Suprapubic skin (tissue), 4 donors: ENCODE measurements at regions not wholly inside any gene's neighbourhood (a gene's known extent, or its start where the extent isn't known, plus 50 kb on each side); places are given as distances from the start of the nearest gene placed in this dataset.
"Not testable (repeated sequence)": the region's sequence is repeated elsewhere in the genome, so short reads cannot be mapped to it uniquely, and the experiment has no call there.

Source experiments
- DNase-seq, 2 donors: peaks; one replicate each; pipeline ENCODE4 v3.0.0-alpha.2; 2019; ENCODE audit warnings: low spot score in 2 of 2
- H3K27ac ChIP-seq: fragments of 200-600 bp; sonication (generic); one replicate; pipeline ENCODE4 v1.5.1; 2019
- H3K27me3 ChIP-seq: fragments of 200-600 bp; sonication (generic); one replicate; pipeline ENCODE4 v1.5.1; 2019
- H3K36me3 ChIP-seq: fragments of 200-600 bp; sonication (generic); one replicate; pipeline ENCODE4 v1.5.1; 2019
- H3K4me1 ChIP-seq: fragments of 200-600 bp; sonication (generic); one replicate; pipeline ENCODE4 v1.5.1; 2019
- H3K4me3 ChIP-seq: fragments of 200-600 bp; sonication (generic); one replicate; pipeline ENCODE4 v1.5.1; 2019; ENCODE audit warnings: mild to moderate bottlenecking
- H3K9me3 ChIP-seq: fragments of 200-600 bp; sonication (generic); one replicate; pipeline ENCODE4 v1.5.1; 2019
- CTCF ChIP-seq, 2 donors: fragments of 200-600 bp in 1 of 2; fragments of 450-650 bp in 1 of 2; sonication (generic) in 1 of 2; IDR thresholded peaks; one replicate each; pipeline ENCODE4 v1.5.1; 2016 to 2019; ENCODE audit warnings: antibody characterized with exemption in 2 of 2, mild to moderate bottlenecking in 1 of 2, moderate library complexity in 1 of 2
- EP300 ChIP-seq: sonication (generic); formaldehyde crosslinking; IDR thresholded peaks from one replicate; pipeline ENCODE4 v1.6.1; 2017; ENCODE audit warnings: antibody characterized with exemption
- POLR2A ChIP-seq, 2 donors: fragments of 450-650 bp; IDR thresholded peaks; one replicate each; pipeline ENCODE4 v1.6.1; 2017; ENCODE audit warnings: antibody characterized with exemption in 2 of 2, mild to moderate bottlenecking in 2 of 2, moderate library complexity in 2 of 2
- POLR2AphosphoS5 ChIP-seq, 3 donors: sonication (generic); formaldehyde crosslinking; IDR thresholded peaks; one replicate each; pipeline ENCODE4 v1.6.1; 2017; ENCODE audit warnings: antibody characterized with exemption in 3 of 3
- WGBS: methylation state at CpG from one replicate; pipeline ENCODE4 v1.1.5; 2018; 5-methylcytosine and 5-hydroxymethylcytosine counted together

- peak in 1 of 2 donors; percentile 16 for DNase-seq
- WGBS = 34% methylated on average over 5 of the region's 6 CpGs
- H3K4me3 ChIP-seq = no peak overlapping the region
- no peaks in the 10 kb centered on the region for H3K4me1 ChIP-seq
- no peaks in the 10 kb centered on the region for H3K36me3 ChIP-seq
- peaks cover 61% of the 10 kb centered on the region for H3K27me3 ChIP-seq
- no peak overlapping the region for H3K27ac ChIP-seq
- no peak for TF ChIP-seq CTCF (IDR thresholded peaks at IDR 0.05)
- no peaks in the 10 kb centered on the region for H3K9me3 ChIP-seq
Measured at GRCh38 chr1:4071653-4072052, 171.6 kb upstream of the C1orf174 start.

- 53% methylated on average over 13 of the region's 14 CpGs for WGBS
- peak in 1 of 2 donors; percentile 21 for DNase-seq
- no peaks in the 10 kb centered on the region for H3K9me3 ChIP-seq
- H3K4me1 ChIP-seq = no peaks in the 10 kb centered on the region
- no peak for TF ChIP-seq EP300
- TF ChIP-seq CTCF (IDR thresholded peaks at IDR 0.05) = no peak
- no peak for TF ChIP-seq POLR2AphosphoS5 (IDR thresholded peaks at IDR 0.05)
- TF ChIP-seq POLR2A (IDR thresholded peaks at IDR 0.05) = no peak
- peaks cover 61% of the 10 kb centered on the region for H3K27me3 ChIP-seq
- no peak overlapping the region for H3K27ac ChIP-seq
- no peaks in the 10 kb centered on the region for H3K36me3 ChIP-seq
- H3K4me3 ChIP-seq = no peak overlapping the region
Measured at GRCh38 chr1:4072481-4073153, 172.5 kb upstream of the C1orf174 start.

- WGBS = 83% methylated on average over 7 of the region's 8 CpGs
Measured at GRCh38 chr1:4075436-4076225, 175.6 kb upstream of the C1orf174 start.

GRCh38 chr1:4076346-4076745, 176.3 kb upstream of the C1orf174 start:
- TF ChIP-seq CTCF (IDR thresholded peaks at IDR 0.05) (no peak), EP300 (no peak), POLR2AphosphoS5 (IDR thresholded peaks at IDR 0.05) (no peak), POLR2A (IDR thresholded peaks at IDR 0.05) (no peak)
- 68% methylated on average over 7 of the region's 8 CpGs for WGBS
- Histone ChIP-seq H3K27ac (no peak overlapping the region), H3K27me3 (peaks cover 48% of the 10 kb centered on the region), H3K9me3 (no peaks in the 10 kb centered on the region), H3K4me3 (no peak overlapping the region), H3K36me3 (no peaks in the 10 kb centered on the region), H3K4me1 (no peaks in the 10 kb centered on the region)
- DNase-seq = peak; percentile 30 to 58

More at GRCh38 chr1:4075436-4076225, 175.6 kb upstream of the C1orf174 start:
- peaks cover 48% of the 10 kb centered on the region for H3K27me3 ChIP-seq
- no peak overlapping the region for H3K27ac ChIP-seq
- H3K4me3 ChIP-seq = no peak overlapping the region
- no peak for TF ChIP-seq CTCF (IDR thresholded peaks at IDR 0.05)
- no peak for TF ChIP-seq EP300
- no peak for TF ChIP-seq POLR2A (IDR thresholded peaks at IDR 0.05)
- no peak for TF ChIP-seq POLR2AphosphoS5 (IDR thresholded peaks at IDR 0.05)
- no peaks in the 10 kb centered on the region for H3K36me3 ChIP-seq
- no peaks in the 10 kb centered on the region for H3K4me1 ChIP-seq
- H3K9me3 ChIP-seq = no peaks in the 10 kb centered on the region
- peak; percentile 32 to 35 for DNase-seq

GRCh38 chr1:4078091-4078962, 178.3 kb upstream of the C1orf174 start:
- not testable (repeated sequence) for H3K4me1 ChIP-seq, H3K36me3 ChIP-seq, H3K27ac ChIP-seq, H3K9me3 ChIP-seq, H3K4me3 ChIP-seq
- peaks cover 44% of the 10 kb centered on the region for H3K27me3 ChIP-seq
- 20% methylated on average over 1 of the region's 24 CpGs for WGBS
- DNase-seq = peak; percentile 40 to 60
